ENCODE measurements at regions not wholly inside any gene's neighbourhood (a gene's known extent, or its start where the extent isn't known, plus 50 kb on each side); places are given as distances from the start of the nearest gene placed in this dataset.

GRCh38 chrX:4881277-4881676, 1167.8 kb upstream of the PRKX start:
- TF ChIP-seq CTCF (IDR thresholded peaks at IDR 0.05) (no peak), POLR2A (IDR thresholded peaks at IDR 0.05) (no peak)
- DNase-seq (ENCODE audit: low spot score in 2 of 2), result no peak
- 73% methylated on average over 2 of the region's 2 CpGs for WGBS, 2 donors
- intact Hi-C loops (cut with DNase I; ENCODE audit: low total_unique reads), result no loop called here
- no peak overlapping the region for H3K4me3 ChIP-seq (ENCODE audit: low read depth, poor library complexity, severe bottlenecking)

- TF ChIP-seq CTCF (IDR thresholded peaks at IDR 0.05) (no peak), POLR2A (IDR thresholded peaks at IDR 0.05) (no peak)
- WGBS, 2 donors, result 73 to 78% methylated on average over 3 of the region's 3 CpGs
- intact Hi-C loops (cut with DNase I; ENCODE audit: low total_unique reads), result no loop called here
These were observed 1165.2 kb upstream of the PRKX start for GRCh38 chrX:4878640-4879039.

GRCh38 chrX:4876268-4876667, 1162.8 kb upstream of the PRKX start:
- no peak for DNase-seq (ENCODE audit: low spot score in 2 of 2)
- TF ChIP-seq CTCF (IDR thresholded peaks at IDR 0.05), result no peak
- TF ChIP-seq POLR2A (IDR thresholded peaks at IDR 0.05), result no peak
- 74 to 80% methylated on average over 3 of the region's 3 CpGs for WGBS, 2 donors
- intact Hi-C loops (cut with DNase I; ENCODE audit: low total_unique reads), result no loop called here
- no peak overlapping the region for H3K4me3 ChIP-seq (ENCODE audit: low read depth, poor library complexity, severe bottlenecking)

More at GRCh38 chrX:4878640-4879039, 1165.2 kb upstream of the PRKX start:
- DNase-seq (ENCODE audit: low spot score in 2 of 2), result no peak
- no peak overlapping the region for H3K4me3 ChIP-seq (ENCODE audit: low read depth, poor library complexity, severe bottlenecking)

- intact Hi-C loops (cut with DNase I; ENCODE audit: low total_unique reads), result no loop called here
- no peak overlapping the region for H3K4me3 ChIP-seq (ENCODE audit: low read depth, poor library complexity, severe bottlenecking)
- no peak for TF ChIP-seq CTCF (IDR thresholded peaks at IDR 0.05)
- no peak for TF ChIP-seq POLR2A (IDR thresholded peaks at IDR 0.05)
- no peak for DNase-seq (ENCODE audit: low spot score in 2 of 2)
- WGBS, 2 donors, result 96 to 100% methylated on average over 2 of the region's 2 CpGs
These were observed 1138.1 kb upstream of the PRKX start for GRCh38 chrX:4851534-4851933.

GRCh38 chrX:4850312-4850711, 1136.9 kb upstream of the PRKX start:
- WGBS, 2 donors, result 87 to 89% methylated on average over 4 of the region's 4 CpGs
- intact Hi-C loops (cut with DNase I; ENCODE audit: low total_unique reads), result no loop called here
- TF ChIP-seq POLR2A (IDR thresholded peaks at IDR 0.05) (no peak), CTCF (IDR thresholded peaks at IDR 0.05) (no peak)
- H3K4me3 ChIP-seq (ENCODE audit: low read depth, poor library complexity, severe bottlenecking), result no peak overlapping the region
- no peak for DNase-seq (ENCODE audit: low spot score in 2 of 2)

GRCh38 chrX:4844376-4844775, 1130.9 kb upstream of the PRKX start:
- WGBS, 2 donors, result 64 to 72% methylated on average over 4 of the region's 4 CpGs
- DNase-seq (ENCODE audit: low spot score in 2 of 2), result no peak
- H3K4me3 ChIP-seq (ENCODE audit: low read depth, poor library complexity, severe bottlenecking), result no peak overlapping the region
- intact Hi-C loops (cut with DNase I; ENCODE audit: low total_unique reads), result no loop called here
- TF ChIP-seq CTCF (IDR thresholded peaks at IDR 0.05) (no peak), POLR2A (IDR thresholded peaks at IDR 0.05) (no peak)

Measured in lower leg skin (tissue), 4 donors.